Activated naive CD4-positive, alpha-beta T cell treated with anti-CD3 and anti-CD28 coated beads, Interleukin-2, amount 50 U/mL, for 16 hours (primary cell): ENCODE measurements at regions not wholly inside any gene's neighbourhood (a gene's known extent, or its start where the extent isn't known, plus 50 kb on each side); places are given as distances from the start of the nearest gene placed in this dataset.
"Not testable (repeated sequence)": the region's sequence is repeated elsewhere in the genome, so short reads cannot be mapped to it uniquely, and the experiment has no call there.

Source experiments
- DNase-seq: peaks from one replicate; pipeline ENCODE4 v3.0.0-alpha.2; 2020

- no peak for DNase-seq
Measured at GRCh38 chr2:190150413-190150812, 87.9 kb upstream of the MSTN start.

DNA sequence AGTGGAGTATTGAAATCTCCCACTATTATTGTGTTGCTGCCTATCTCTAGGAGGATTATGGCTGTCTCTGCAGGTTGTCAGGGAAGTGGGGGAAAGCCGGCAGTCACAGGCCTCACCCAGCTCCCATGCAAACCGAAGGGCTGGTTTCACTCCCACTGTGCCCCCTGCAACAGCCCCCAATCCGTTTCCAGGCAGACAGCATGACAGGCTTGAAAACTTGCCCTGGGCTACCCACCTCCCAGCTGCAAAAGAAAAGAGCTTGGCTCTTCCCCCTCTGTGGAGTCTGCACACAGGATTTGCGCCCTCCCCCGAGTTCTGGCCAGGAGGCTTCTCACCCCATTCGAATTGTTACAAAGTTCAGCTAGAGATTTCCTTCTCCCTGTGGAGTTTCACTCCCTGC, 87.4 kb upstream of the MSTN start:
- no peak for DNase-seq

- no peak for DNase-seq
Measured at GRCh38 chr2:190149200-190149599, 86.7 kb upstream of the MSTN start.

DNA sequence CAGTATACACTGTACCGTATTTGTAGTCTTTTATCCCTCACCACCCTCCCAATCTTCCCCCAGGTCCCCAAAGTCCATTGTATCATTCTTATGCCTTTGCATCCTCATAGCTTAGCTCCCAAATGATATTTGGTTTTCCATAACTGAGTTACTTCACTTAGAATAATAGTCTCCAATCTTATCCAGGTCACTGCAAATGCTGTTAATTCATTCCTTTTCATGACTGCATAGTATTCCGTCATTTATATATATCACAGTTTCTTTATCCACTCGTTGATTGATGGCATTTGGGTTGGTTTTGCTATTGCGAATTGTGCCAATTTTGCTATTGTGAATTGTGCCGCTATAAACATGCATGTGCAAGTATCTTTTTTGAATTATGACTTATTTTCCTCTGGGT, 83.6 kb upstream of the MSTN start:
- not testable (repeated sequence) for DNase-seq

GRCh38 chr2:190140474-190140873, 77.9 kb upstream of the MSTN start:
- not testable (repeated sequence) for DNase-seq

GRCh38 chr2:190139371-190139770, 76.8 kb upstream of the MSTN start:
- DNase-seq = no peak

- DNase-seq = no peak
Measured at GRCh38 chr2:190138032-190138431, 75.5 kb upstream of the MSTN start.

DNA sequence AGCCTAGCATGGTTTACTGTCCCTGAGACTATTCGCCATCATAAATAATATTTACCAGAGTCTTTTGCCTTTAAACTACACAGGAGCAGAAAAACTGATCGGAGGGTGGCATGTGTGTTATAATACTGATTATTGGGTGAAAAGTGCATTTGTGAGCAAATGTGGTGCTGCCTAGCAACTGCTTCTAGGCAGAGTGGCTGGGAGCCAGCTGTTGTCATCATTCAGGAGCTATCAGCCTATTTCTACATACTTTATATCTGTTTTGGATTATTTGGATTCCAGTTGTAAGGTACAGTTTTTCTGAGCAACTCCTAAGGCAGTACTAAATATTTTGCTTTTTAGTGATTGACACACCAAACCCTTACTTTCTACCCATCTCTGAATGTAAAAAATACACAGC, 75.0 kb upstream of the MSTN start:
- no peak for DNase-seq

DNA sequence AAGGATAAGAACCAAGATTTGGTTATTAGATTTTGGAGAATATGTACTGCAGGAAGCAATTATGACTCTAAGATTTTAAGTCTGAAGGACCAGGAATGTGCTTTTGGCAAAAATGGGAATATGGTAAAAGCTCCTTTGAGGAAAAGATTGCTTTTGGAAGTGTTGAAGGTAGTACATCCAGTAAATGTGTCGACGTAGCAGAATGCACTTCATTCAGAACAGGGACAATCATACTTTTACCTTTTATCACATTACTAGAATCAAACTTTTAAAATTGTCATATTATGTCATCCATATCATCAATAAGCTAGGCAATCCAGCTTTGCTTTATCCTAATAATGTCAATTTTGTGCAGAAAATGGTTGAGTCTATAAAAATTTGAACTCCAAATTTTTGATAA, 74.3 kb upstream of the MSTN start:
- DNase-seq = no peak

- no peak for DNase-seq
Measured at GRCh38 chr2:190136259-190136658, 73.7 kb upstream of the MSTN start.

DNA sequence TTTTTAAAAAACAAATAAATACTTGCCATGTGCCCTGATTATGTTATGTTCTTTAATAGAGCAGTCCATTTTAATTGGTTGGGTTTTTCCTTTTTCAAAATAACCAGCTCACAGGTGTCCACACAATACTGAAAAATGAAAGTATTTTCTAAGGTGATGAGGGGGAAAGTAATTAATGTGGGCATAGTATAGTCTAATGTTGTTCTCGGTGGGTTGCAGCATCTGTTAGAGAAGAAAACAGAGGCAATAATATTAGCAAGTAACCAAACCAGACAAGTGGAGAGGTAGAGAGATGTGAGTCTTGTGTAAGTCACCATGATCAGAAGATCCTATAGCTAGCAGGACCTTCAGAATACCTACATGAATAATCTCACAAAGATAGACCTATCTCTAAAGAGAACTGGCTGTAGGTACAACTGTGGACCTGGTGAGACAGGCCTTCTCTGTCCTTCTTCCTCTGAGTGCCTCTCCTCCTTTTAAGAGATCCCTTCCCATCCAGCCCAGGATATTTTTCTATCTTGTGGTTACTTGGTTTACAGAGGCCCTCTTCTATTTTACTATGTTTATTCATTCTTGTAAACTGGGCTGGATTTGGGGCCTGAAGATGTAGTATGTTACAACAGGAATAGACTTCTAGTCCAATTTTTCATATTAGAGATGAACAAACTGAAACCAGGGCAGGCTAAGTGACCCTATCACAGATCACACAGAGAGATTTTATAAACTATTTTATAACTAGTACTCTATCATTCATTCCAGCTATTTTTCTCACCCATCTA, 67.1 kb upstream of the MSTN start:
- DNase-seq = no peak

GRCh38 chr2:190127651-190128050, 65.1 kb upstream of the MSTN start:
- DNase-seq = no peak

- no peak for DNase-seq
Measured at GRCh38 chr2:190126798-190127197, 64.3 kb upstream of the MSTN start.

DNA sequence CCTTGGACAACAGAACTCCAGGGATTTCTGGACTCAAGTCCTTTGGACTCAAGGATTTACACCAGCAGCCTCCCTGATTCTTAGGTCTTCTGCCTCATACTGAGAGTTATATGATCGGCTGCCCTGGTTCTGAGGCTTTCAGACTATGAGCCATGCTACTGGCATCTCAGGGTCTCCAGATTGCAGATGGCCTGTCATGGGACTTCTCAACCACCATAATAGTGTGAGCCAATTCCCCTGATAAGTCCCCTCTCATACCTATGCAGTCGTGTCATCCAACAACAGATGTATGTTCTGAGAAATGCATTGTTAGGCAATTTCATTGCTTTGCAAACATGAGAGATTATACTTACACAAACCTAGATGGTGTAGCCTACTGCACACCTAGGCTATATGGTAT, 61.4 kb upstream of the MSTN start:
- DNase-seq = no peak

DNA sequence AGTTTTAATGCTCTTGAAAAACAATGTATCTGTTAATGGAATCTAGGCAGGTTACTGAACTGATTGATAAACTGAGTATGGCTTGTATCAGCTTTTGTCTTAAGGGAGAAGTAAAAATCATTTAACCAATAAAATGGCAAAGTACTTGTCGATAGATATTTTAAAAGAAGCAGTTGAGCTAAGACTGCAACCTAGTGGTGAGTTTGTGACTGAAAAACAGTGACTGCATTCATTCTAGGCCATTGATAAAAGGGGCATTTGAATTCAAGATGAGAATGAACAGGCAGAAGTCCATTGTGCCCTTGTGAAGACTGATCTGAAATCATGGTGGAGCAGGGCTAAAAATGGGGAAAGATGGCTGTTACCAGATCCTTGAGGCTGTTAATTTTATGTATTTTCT, 59.4 kb upstream of the MSTN start:
- DNase-seq = no peak

DNA sequence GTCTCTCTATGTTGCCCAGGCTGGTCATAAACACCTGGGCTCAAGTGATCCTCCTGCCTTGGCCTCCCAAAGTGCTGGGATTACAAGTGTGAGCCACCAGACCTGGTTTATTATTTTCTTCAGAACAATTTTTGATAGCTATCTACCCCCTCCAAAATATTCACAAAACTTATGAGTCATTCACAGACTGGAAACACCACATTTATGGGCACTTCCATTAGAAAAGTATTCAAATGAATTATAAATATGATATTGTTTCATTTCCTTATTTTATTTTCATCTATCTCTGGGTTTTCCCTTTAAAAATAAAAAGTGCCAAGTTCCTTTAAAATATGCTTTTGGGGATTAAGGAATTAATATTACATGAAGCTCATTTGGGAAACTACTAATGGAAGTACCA, 58.8 kb upstream of the MSTN start:
- no peak for DNase-seq

DNA sequence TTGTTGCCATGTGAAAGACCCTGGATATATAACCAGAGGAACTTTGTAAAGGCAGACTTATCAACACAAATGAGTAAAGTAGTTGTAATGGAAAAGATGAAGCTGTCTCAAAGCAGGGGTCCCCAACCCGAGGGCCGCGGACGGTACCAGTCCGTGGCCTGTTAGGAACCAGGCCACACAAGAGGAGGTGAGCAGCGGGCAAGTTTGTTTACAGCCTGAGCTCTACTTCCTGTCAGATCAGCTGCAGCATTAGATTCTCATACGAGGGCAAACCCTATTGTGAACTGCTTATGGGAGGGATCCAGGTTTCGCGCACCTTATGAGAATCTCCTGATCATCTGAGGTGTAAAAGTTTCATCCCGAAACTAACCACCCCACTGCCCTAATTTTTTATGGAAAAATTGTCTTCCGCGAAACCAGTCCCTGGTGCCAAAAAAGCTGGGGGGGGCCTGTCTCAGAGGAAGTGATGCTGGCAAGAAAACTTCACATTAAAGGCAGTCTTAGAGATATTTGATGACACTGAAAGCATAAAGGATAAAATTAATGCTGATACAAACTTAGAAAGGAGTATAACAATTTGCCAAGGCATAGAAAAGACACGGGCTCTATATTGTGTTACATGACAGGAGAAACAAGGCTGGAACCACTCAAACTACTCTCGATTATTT, 57.5 kb upstream of the MSTN start:
- no peak for DNase-seq

DNA sequence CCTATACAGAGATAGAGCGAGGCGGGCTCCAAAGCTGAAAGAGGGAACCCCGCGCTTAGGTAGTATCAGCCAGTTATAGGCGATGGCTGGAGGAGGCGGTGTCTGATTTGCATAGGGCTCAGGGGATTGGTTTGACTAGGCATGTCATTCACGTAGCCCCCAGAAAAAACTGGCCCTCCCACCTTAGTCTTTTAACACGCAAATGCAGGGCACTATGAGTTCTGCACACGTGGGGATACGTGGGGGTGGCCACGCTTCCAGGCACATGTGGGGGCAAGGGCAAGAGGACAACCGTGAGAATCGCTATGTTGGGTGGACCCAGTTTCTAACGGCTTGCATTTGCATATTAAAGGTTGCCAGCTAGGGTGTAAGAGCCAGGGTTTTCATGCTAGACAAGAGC, 56.7 kb upstream of the MSTN start:
- DNase-seq = peak; percentile 20

- DNase-seq = no peak
Measured at GRCh38 chr2:190117305-190117704, 54.8 kb upstream of the MSTN start.

GRCh38 chr2:190113000-190113399, 50.5 kb upstream of the MSTN start:
- DNase-seq = no peak
